ENCODE measurements at regions not wholly inside any gene's neighbourhood (a gene's known extent, or its start where the extent isn't known, plus 50 kb on each side); places are given as distances from the start of the nearest gene placed in this dataset.

GRCh38 chr12:97650242-97650641 lies 187.6 kb downstream of the RMST start:
- no peak for TF ChIP-seq POLR2A (IDR thresholded peaks at IDR 0.05)
- TF ChIP-seq, protein P1, sequence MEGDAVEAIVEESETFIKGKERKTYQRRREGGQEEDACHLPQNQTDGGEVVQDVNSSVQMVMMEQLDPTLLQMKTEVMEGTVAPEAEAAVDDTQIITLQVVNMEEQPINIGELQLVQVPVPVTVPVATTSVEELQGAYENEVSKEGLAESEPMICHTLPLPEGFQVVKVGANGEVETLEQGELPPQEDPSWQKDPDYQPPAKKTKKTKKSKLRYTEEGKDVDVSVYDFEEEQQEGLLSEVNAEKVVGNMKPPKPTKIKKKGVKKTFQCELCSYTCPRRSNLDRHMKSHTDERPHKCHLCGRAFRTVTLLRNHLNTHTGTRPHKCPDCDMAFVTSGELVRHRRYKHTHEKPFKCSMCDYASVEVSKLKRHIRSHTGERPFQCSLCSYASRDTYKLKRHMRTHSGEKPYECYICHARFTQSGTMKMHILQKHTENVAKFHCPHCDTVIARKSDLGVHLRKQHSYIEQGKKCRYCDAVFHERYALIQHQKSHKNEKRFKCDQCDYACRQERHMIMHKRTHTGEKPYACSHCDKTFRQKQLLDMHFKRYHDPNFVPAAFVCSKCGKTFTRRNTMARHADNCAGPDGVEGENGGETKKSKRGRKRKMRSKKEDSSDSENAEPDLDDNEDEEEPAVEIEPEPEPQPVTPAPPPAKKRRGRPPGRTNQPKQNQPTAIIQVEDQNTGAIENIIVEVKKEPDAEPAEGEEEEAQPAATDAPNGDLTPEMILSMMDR (IDR thresholded peaks at IDR 0.05) = no peak

All from thyroid gland (tissue), 4 donors.